K562 (cell line): ENCODE measurements at regions not wholly inside any gene's neighbourhood (a gene's known extent, or its start where the extent isn't known, plus 50 kb on each side); places are given as distances from the start of the nearest gene placed in this dataset.

Experiments used
- ATAC-seq: fragments of 200-7000 bp; cut with Tn5 transposase; 3 replicates; pipeline ENCODE4 v1.9.1; 2020; ENCODE audit warnings: moderate library complexity
- BruUV-seq: library from RNA; stranded (reverse); fragments of 400-500 nt; replicated peaks from 2 replicates; lab custom pipeline; 2021; lab: Mats Ljungman, UMichigan
- CTCF ChIA-PET: fragments of 300-600 bp; formaldehyde crosslinking; extraction: SDS; loops from one replicate; lab custom pipeline; 2021; ENCODE audit warnings: low intra/inter-chr PET ratio; lab: Yijun Ruan, JAX
- POLR2A ChIA-PET: fragments of 300-600, 350-650 bp; sonication (Branson Sonifier 250); formaldehyde crosslinking; extraction: SDS; loops from one replicate; lab custom pipeline; 2021; ENCODE audit warnings: antibody characterized with exemption, inconsistent platforms; lab: Yijun Ruan, JAX
- DNase-seq, 4 experiments: peaks; one replicate each; pipeline versions ENCODE4 v3.0.0 to v3.0.0-alpha.2; 2011 to 2018; ENCODE audit warnings: low spot score in 3 of 4, mixed read lengths in 3 of 4; ENCODE audit errors: extremely low read depth in 1 of 4
- FAIRE-seq: peaks from 2 replicates; lab custom pipeline; 2011; peaks lifted over from hg19 to GRCh38; lab: Jason Lieb, UNC
- H2AFZ ChIP-seq: 2 replicates; pipeline ENCODE4 v1.6.0; 2011; ENCODE audit warnings: low read depth, low read length, control low read depth, inconsistent platforms
- H3K27ac ChIP-seq: fragments of 200-600 bp; 3 replicates; pipeline ENCODE4 v1.8.0; 2011; ENCODE audit warnings: low read depth, mild to moderate bottlenecking, control low read depth, inconsistent platforms, low read length, moderate library complexity, mixed read lengths; ENCODE audit errors: extremely low read depth
- H3K27me3 ChIP-seq, 2 experiments: fragments of 300-600 bp in 1 of 2; 2 replicates in 1 of 2; 3 replicates in 1 of 2; pipeline versions ENCODE4 v1.6.0 to v1.8.0; 2011; ENCODE audit warnings: inconsistent platforms in 2 of 2, low read length in 2 of 2, mild to moderate bottlenecking in 1 of 2, mixed read lengths in 1 of 2, moderate library complexity in 1 of 2; ENCODE audit not compliant: control insufficient read depth in 2 of 2, insufficient read depth in 2 of 2
- H3K36me3 ChIP-seq: fragments of 300-600 bp; 3 replicates; pipeline ENCODE4 v1.8.0; 2011; ENCODE audit warnings: mild to moderate bottlenecking, low read length, inconsistent platforms; ENCODE audit not compliant: control insufficient read depth, insufficient read depth
- H3K4me1 ChIP-seq, 2 experiments: fragments of 200-600 bp in 1 of 2; replicated peaks in 1 of 2; 2 replicates in 1 of 2; 3 replicates in 1 of 2; pipeline versions ENCODE4 v1.5.1 to v1.8.0; 2011; ENCODE audit warnings: inconsistent platforms in 2 of 2, low read length in 2 of 2, mild to moderate bottlenecking in 1 of 2, mixed read lengths in 1 of 2, moderate library complexity in 1 of 2; ENCODE audit not compliant: control insufficient read depth in 2 of 2, insufficient read depth in 2 of 2
- H3K4me2 ChIP-seq: 2 replicates; pipeline ENCODE4 v1.6.1; 2011; ENCODE audit warnings: low read length, control low read depth, inconsistent platforms, mixed read lengths; ENCODE audit not compliant: insufficient read depth
- H3K4me3 ChIP-seq: fragments of 200-600 bp; sonication (generic), shearing (Covaris generic); 2 replicates; pipeline ENCODE4 v1.5.1; 2016; ENCODE audit warnings: control low read depth, inconsistent platforms
- H3K79me2 ChIP-seq: fragments of 200-600 bp; 3 replicates; pipeline ENCODE4 v1.8.0; 2011; ENCODE audit warnings: low read length, inconsistent platforms; ENCODE audit not compliant: control insufficient read depth, insufficient read depth
- H3K9ac ChIP-seq, 2 experiments: 2 replicates each; pipeline versions ENCODE4 v1.6.0 to v1.6.1; 2011; ENCODE audit warnings: low read depth in 2 of 2, low read length in 2 of 2, control low read depth in 1 of 2, inconsistent platforms in 1 of 2, mild to moderate bottlenecking in 1 of 2, mixed read lengths in 1 of 2; ENCODE audit not compliant: insufficient read depth in 1 of 2
- H3K9me1 ChIP-seq: one replicate; pipeline ENCODE4 v1.6.0; 2011; ENCODE audit warnings: inconsistent platforms, mild to moderate bottlenecking, low read length, moderate library complexity; ENCODE audit not compliant: control insufficient read depth, insufficient read depth
- H3K9me3 ChIP-seq: replicated peaks from 2 replicates; pipeline ENCODE4 v1.5.1; 2011; ENCODE audit warnings: low read depth, low read length, inconsistent platforms; ENCODE audit not compliant: control insufficient read depth, insufficient read depth
- H4K20me1 ChIP-seq: replicated peaks from 2 replicates; pipeline ENCODE4 v1.6.1; 2011; ENCODE audit warnings: low read length, inconsistent platforms, mixed read lengths; ENCODE audit not compliant: control insufficient read depth, insufficient read depth
- CREB1 ChIP-seq, 2 experiments: sonication (generic) in 1 of 2; formaldehyde crosslinking in 1 of 2; IDR thresholded peaks; 2 replicates each; pipeline versions ENCODE4 v1.6.1 to v1.8.0; 2012 to 2022; ENCODE audit warnings: inconsistent platforms in 1 of 2, mild to moderate bottlenecking in 1 of 2, missing genetic modification reagents in 1 of 2, moderate library complexity in 1 of 2
- FOXA1 ChIP-seq: fragments of 450-650 bp; IDR thresholded peaks from 2 replicates; pipeline ENCODE4 v1.6.1; 2016; ENCODE audit warnings: mild to moderate bottlenecking, borderline replicate concordance
- HNRNPL ChIP-seq: fragments of 200-400 bp; formaldehyde crosslinking; IDR thresholded peaks from 2 replicates; pipeline ENCODE4 v1.6.1; 2017; ENCODE audit warnings: low read depth, mild to moderate bottlenecking, low read length
- MTF1 ChIP-seq: fragments of 250-450 bp; sonication (Bioruptor Pico); IDR thresholded peaks from 2 replicates; pipeline ENCODE4 v1.9.0; 2021; ENCODE audit warnings: moderate library complexity, mild to moderate bottlenecking, inconsistent platforms, borderline replicate concordance
- NCOA1 ChIP-seq: fragments of 450-650 bp; IDR thresholded peaks from 2 replicates; pipeline ENCODE4 v1.6.1; 2016; ENCODE audit warnings: low read depth
- NFYB ChIP-seq: IDR thresholded peaks from 2 replicates; pipeline ENCODE4 v1.6.1; 2011; ENCODE audit warnings: mild to moderate bottlenecking, moderate library complexity; ENCODE audit not compliant: insufficient read length; ENCODE audit errors: extremely low read depth
- PCBP2 ChIP-seq: fragments of 200-400 bp; formaldehyde crosslinking; IDR thresholded peaks from 2 replicates; pipeline ENCODE4 v1.6.1; 2018; ENCODE audit warnings: low read length, low read depth, mild to moderate bottlenecking, moderate library complexity; ENCODE audit not compliant: poor library complexity, severe bottlenecking
- POLR2B ChIP-seq: fragments of 450-650 bp; IDR thresholded peaks from 2 replicates; pipeline ENCODE4 v1.6.1; 2018; ENCODE audit warnings: low read depth; ENCODE audit not compliant: partially characterized antibody
- POLR3A ChIP-seq: IDR thresholded peaks from 2 replicates; pipeline ENCODE4 v1.6.1; 2011; ENCODE audit warnings: borderline replicate concordance, mild to moderate bottlenecking, moderate library complexity; ENCODE audit not compliant: insufficient read length, insufficient read depth; ENCODE audit errors: extremely low read depth
- SAFB ChIP-seq: fragments of 200-400 bp; formaldehyde crosslinking; IDR thresholded peaks from 2 replicates; pipeline ENCODE4 v1.6.1; 2017; ENCODE audit warnings: low read depth, low read length, borderline replicate concordance
- TRIM24 ChIP-seq, 2 experiments: fragments of 450-650 bp; IDR thresholded peaks; 2 replicates each; pipeline ENCODE4 v1.6.1; 2016
- ZNF699 ChIP-seq: fragments of 250-450 bp; sonication (Bioruptor Pico); IDR thresholded peaks from 2 replicates; pipeline ENCODE4 v1.8.0; 2021; ENCODE audit warnings: mild to moderate bottlenecking, moderate library complexity; ENCODE audit not compliant: insufficient replicate concordance
- ZNF717 ChIP-seq: fragments of 250-450 bp; sonication (Bioruptor Pico); IDR thresholded peaks from 2 replicates; pipeline ENCODE4 v1.5.0; 2021
- WGBS: fragments of 100-300 bp; shearing (Covaris generic); methylation state at CpG from one replicate; pipeline ENCODE4 v1.1.6; 2016; ENCODE audit warnings: low coverage, mixed read lengths; ENCODE audit not compliant: insufficient coverage; ENCODE audit errors: missing lambda C conversion rate; 5-methylcytosine and 5-hydroxymethylcytosine counted together
- in situ Hi-C: fragments of 300-500 bp; cut with MboI; formaldehyde crosslinking; loops from 4 replicates; pipeline ENCODE4 v1.15.0; 2018; ENCODE audit warnings: inconsistent platforms, mixed read lengths
- intact Hi-C: fragments of 100-400 bp; cut with micrococcal nuclease; formaldehyde crosslinking; loops from 2 replicates; pipeline ENCODE4 v1.14.2; 2022
- TF ChIP-seq, protein P1 (sequence below): IDR thresholded peaks from 3 replicates; pipeline ENCODE4 v1.6.1; 2011; ENCODE audit warnings: borderline replicate concordance, mild to moderate bottlenecking, moderate library complexity; ENCODE audit not compliant: insufficient read length; ENCODE audit errors: extremely low read depth
- TF ChIP-seq, protein P2 (sequence below): fragments of 200-400 bp; formaldehyde crosslinking; IDR thresholded peaks from 2 replicates; pipeline ENCODE4 v1.6.1; 2017; ENCODE audit warnings: mild to moderate bottlenecking, low read depth, low read length, moderate library complexity

DNA sequence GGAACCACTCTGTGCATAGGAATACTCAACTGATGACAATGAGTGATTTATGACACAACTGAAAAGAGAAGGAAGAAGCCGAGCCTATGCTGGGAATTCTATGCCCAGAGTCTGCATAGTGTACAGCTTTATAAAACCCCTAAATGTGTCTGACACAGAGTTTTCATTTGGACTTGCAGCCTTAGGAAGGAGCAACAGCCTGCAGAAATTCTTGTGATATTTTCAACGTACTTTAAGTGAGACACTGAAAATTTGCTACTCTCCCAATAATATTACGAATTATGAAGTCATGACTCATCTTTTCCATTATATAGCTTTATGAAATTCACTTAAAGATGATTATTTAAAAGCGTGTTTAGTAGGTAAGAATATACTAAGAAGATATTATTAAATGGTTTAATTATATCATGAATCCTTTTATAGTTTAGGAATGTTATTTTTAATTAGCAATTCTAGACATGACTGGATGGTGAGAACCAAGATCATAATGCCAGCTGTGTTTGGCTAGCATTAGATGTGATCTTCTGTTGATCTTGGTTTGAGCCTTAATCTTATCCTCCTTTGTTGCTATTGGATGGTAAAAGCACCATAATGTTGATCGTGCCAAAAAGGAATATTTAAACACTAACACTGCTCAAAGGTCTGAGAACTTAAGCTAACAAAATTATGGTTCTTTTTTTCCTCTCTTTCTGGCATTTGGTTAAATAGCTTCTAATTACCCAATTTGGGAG lies 785.1 kb upstream of the ADGRL4 start (continued):
- TF ChIP-seq CREB1 (IDR thresholded peaks at IDR 0.05) (no peak), CREB1 (CRISPR knock-in tag; IDR thresholded peaks at IDR 0.05) (no peak), NFYB (no peak), TRIM24 (IDR thresholded peaks at IDR 0.05) (no peak), ZNF717 (CRISPR knock-in tag) (no peak), MTF1 (CRISPR knock-in tag) (no peak)

DNA sequence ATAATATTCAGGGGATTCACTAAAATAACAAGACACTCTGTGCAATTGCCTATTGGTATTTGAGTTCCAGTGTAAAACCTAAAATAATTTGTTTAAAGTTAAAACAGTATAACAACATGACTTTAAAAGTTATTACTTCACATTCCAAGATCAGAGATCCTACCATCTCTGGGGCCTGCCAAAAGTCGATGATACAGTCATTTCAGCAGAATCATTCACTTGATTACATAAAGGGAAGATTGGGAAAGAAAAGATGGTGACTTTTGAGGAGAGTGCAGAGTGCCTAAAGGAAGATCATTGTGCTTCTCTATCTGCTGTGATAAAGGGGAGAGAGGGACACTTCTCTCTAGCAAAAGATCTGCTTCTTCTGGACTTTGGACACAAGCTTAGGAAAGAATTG lies 784.4 kb upstream of the ADGRL4 start:
- no peak for ATAC-seq
- H3K79me2 ChIP-seq: no peaks in the 10 kb centered on the region
- H3K9me3 ChIP-seq: no peaks in the 10 kb centered on the region; the same call in 1 of the 2 replicates
- in situ Hi-C loops: no loop called here
- no peak overlapping the region for H3K27ac ChIP-seq
- H2AFZ ChIP-seq: no peak overlapping the region
- BruUV-seq: no TSS peak
- H4K20me1 ChIP-seq: no peaks in the 10 kb centered on the region
- intact Hi-C loops: no loop called here
- no peaks in the 10 kb centered on the region for H3K27me3 ChIP-seq
- DNase-seq: no peak
- 0% methylated on average over 1 of the region's 1 CpG for WGBS
- no peaks in the 10 kb centered on the region for H3K4me1 ChIP-seq
- FAIRE-seq: no peak
- no peaks in the 10 kb centered on the region for H3K9me1 ChIP-seq
- H3K36me3 ChIP-seq: no peaks in the 10 kb centered on the region
- H3K4me3 ChIP-seq: no peak overlapping the region
- H3K9ac ChIP-seq: no peak overlapping the region
- CTCF ChIA-PET: no interaction called here
- H3K4me2 ChIP-seq: no peak overlapping the region
- POLR2A ChIA-PET: no interaction called here
- TF ChIP-seq SAFB (no peak), ZNF699 (CRISPR knock-in tag) (no peak), POLR3A (no peak), PCBP2 (no peak), HNRNPL (no peak), FOXA1 (no peak), POLR2B (no peak), NCOA1 (no peak)
- TF ChIP-seq, protein P1, sequence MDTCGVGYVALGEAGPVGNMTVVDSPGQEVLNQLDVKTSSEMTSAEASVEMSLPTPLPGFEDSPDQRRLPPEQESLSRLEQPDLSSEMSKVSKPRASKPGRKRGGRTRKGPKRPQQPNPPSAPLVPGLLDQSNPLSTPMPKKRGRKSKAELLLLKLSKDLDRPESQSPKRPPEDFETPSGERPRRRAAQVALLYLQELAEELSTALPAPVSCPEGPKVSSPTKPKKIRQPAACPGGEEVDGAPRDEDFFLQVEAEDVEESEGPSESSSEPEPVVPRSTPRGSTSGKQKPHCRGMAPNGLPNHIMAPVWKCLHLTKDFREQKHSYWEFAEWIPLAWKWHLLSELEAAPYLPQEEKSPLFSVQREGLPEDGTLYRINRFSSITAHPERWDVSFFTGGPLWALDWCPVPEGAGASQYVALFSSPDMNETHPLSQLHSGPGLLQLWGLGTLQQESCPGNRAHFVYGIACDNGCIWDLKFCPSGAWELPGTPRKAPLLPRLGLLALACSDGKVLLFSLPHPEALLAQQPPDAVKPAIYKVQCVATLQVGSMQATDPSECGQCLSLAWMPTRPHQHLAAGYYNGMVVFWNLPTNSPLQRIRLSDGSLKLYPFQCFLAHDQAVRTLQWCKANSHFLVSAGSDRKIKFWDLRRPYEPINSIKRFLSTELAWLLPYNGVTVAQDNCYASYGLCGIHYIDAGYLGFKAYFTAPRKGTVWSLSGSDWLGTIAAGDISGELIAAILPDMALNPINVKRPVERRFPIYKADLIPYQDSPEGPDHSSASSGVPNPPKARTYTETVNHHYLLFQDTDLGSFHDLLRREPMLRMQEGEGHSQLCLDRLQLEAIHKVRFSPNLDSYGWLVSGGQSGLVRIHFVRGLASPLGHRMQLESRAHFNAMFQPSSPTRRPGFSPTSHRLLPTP: no peak
- TF ChIP-seq, protein P2, sequence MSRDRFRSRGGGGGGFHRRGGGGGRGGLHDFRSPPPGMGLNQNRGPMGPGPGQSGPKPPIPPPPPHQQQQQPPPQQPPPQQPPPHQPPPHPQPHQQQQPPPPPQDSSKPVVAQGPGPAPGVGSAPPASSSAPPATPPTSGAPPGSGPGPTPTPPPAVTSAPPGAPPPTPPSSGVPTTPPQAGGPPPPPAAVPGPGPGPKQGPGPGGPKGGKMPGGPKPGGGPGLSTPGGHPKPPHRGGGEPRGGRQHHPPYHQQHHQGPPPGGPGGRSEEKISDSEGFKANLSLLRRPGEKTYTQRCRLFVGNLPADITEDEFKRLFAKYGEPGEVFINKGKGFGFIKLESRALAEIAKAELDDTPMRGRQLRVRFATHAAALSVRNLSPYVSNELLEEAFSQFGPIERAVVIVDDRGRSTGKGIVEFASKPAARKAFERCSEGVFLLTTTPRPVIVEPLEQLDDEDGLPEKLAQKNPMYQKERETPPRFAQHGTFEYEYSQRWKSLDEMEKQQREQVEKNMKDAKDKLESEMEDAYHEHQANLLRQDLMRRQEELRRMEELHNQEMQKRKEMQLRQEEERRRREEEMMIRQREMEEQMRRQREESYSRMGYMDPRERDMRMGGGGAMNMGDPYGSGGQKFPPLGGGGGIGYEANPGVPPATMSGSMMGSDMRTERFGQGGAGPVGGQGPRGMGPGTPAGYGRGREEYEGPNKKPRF: no peak
